LHCN-M2 (cell line): ENCODE measurements at regions not wholly inside any gene's neighbourhood (a gene's known extent, or its start where the extent isn't known, plus 50 kb on each side); places are given as distances from the start of the nearest gene placed in this dataset.

Source experiments
- DNase-seq: peaks from one replicate; pipeline ENCODE4 v3.0.0-alpha.2; 2012; ENCODE audit warnings: low read depth

GRCh38 chr10:52598936-52599335 lies 173.6 kb downstream of the MBL2 start:
- DNase-seq: no peak

DNA sequence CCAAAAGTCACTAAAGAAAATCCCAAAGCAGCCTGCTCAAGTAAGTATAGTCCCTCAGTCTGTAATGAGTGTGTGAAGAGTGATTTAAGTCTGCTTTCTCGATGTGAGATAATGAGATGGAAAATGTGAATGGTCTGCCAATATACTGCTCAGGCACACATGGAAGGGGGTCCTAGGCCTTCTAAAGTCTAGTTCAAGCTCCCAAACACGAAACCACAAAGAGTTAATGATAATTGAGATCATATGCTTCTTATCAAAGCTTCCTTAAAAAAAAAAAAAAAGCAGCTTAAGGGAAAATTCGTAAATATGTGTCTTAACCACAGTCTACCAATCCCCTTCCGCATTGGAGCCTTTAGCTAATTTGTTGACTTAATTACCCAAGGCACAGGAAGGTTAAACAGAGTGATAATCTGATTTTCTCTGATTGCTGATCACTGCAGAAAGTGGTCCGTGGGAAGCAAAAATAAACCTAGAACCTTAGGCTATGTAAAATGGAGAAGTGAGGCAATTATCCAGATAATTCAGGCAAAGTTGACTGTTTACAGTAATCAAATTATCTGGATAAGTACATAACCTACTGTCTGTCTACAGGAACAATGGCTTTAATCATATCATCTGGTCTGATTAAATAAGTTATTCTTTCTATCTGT lies 172.9 kb downstream of the MBL2 start:
- DNase-seq: no peak

GRCh38 chr10:52604131-52604530 lies 168.5 kb downstream of the MBL2 start:
- DNase-seq: peak; percentile 20

- DNase-seq: no peak
Measured at GRCh38 chr10:52609071-52609470, 163.5 kb downstream of the MBL2 start.

GRCh38 chr10:52609626-52610240 lies 162.9 kb downstream of the MBL2 start:
- DNase-seq: no peak

DNA sequence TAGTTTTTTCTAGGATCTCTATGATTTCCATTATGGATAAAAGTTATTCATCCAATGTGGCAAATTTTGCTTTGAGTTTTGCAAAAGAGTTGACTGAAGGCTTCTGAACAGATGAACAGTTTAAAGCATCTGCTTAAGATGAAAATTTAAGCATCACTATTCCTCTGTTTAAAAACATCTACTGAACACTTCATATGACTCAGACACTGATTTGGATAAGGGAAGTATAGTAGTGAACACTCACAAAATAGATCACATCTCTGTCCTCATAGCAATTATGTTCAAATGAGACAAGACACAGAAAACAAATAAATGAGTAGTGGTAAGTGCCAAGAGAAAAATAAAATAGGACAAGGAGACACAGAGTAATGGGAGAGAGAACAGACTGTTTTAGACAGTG lies 157.3 kb downstream of the MBL2 start:
- no peak for DNase-seq

- DNase-seq: no peak
Measured at GRCh38 chr10:52615756-52616394, 156.7 kb downstream of the MBL2 start.

DNA sequence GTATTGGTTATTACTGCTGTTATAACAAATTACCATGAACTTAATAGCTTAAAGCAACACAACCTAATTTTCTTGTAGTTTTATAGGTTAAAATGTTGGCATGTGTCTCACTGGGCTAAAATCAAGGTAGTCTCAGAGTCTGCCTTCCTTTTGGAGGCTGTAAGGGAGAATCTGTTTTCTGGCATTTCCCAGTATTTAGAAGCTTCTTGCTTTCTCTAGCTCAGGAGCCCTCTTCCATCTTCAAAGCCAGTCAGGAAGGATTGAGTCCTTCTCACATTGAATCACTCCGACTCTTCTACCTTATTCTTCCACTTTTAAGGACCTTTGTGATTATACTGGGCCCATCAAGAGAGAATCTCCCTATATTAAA lies 156.2 kb downstream of the MBL2 start:
- DNase-seq: no peak

DNA sequence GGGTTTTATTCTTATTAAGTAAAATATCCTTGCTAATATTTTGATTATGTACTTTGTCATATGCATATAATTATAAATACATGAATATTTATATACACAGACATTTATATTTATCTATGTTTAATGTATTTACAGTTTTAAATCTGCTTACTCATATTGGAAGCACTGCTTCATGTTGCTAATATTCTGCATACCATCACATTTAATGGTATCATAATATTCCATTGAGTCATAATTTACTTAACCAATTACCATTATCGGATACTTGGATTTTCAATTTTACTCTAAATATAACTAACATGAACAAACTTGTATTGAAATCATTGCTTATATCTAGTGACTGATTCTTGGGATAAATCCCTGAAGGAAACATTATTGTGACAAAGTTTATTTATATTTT lies 155.2 kb downstream of the MBL2 start:
- no peak for DNase-seq

- no peak for DNase-seq
Measured at GRCh38 chr10:52619052-52619451, 153.5 kb downstream of the MBL2 start.

DNA sequence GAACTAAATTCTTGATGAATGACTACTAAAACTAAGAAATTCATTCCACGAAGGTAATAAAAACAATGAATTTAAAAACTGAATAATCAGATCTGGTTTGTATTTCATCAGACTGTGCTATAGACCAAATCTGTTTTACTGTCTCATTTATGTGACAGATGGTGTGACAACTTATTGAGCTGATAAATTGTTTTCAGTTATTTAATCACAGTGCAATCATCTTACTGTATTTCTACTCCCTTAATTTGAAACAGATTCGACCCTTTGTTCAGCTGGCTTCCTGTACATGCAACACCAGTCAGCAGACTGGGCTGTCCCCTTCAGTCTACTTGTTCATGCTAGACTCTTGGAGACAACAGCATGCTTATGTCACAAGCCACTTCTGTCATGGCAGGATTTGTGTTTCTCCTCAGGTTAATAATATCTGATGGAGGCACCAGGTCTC lies 150.9 kb downstream of the MBL2 start:
- no peak for DNase-seq

- no peak for DNase-seq
Measured at GRCh38 chr10:52623761-52624160, 148.8 kb downstream of the MBL2 start.

DNA sequence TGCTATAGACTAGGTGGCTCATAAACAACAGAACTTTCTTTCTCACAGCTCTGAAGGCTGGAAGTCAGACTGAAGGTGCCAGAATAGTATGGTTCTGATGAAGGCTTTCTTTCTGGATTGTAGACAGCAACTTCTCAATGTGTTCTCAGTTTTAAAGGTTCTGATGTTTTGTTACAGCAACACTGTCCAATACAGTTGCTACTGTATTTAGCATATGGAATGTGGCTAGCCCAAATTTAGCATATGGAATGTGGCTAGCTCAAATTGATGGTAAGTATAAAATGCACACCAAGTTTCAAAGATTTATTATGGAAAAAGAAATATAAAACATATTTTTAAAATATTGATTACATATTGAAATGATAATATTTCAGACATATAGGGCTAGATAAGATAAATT lies 145.3 kb downstream of the MBL2 start:
- no peak for DNase-seq

- DNase-seq: no peak
Measured at GRCh38 chr10:52631146-52631545, 141.4 kb downstream of the MBL2 start.

DNA sequence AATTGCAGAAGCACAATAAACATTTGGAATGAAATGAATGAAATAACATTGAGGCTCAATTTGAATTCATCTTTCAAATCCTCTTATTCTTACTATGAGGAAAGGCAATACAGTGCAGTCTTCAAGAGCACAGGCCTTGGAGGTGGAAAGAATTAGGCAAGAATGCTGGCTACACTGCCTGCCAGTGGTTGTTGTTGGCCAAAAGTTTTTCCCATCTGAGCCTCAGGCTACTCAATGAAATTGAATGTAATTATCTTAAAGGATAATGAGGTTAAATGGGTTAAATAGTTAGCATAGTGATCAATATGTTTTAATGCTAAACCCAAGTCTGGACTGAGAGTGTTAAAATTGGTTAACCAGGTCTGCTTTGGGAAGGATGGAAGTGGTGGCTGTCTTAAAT lies 140.9 kb downstream of the MBL2 start:
- DNase-seq: no peak

DNA sequence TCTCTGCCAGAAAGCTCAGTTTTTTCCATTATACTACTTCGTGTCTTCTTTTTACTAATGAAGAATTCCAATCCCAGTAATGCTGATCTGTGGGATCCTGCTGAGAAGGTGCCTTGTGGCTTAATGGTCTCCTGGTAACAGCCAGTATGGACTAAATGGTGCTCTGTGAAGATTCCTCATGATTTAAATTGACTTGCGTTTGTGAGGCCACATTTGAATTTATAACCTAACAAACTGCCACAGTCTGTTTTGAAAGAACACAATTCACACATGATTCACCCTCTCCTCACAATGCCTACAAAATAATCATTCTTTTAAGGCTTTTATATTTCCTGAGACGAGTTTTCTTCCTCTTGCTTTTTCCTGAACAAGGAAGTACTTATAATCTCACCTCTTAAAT lies 140.0 kb downstream of the MBL2 start:
- no peak for DNase-seq

DNA sequence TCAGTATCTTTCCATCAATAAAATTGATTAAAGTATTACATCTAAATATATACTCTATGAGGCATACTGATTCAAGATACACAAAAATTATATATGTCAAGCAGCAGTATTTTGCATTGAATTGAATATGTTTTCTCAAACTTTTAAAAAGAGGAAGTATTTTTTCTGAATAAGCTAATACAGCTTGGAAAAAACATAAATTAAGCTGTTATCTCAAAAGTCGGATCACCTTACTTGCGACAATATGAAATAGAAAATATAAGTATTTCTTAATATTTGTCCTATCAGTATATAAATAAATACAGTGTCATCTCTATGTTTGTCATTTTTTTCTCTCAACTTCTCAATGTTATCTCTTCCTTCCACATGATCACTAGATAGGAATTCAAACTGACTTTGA lies 139.3 kb downstream of the MBL2 start:
- DNase-seq: no peak

- peak; percentile 50 for DNase-seq
Measured at GRCh38 chr10:52635651-52636050, 136.9 kb downstream of the MBL2 start.

DNA sequence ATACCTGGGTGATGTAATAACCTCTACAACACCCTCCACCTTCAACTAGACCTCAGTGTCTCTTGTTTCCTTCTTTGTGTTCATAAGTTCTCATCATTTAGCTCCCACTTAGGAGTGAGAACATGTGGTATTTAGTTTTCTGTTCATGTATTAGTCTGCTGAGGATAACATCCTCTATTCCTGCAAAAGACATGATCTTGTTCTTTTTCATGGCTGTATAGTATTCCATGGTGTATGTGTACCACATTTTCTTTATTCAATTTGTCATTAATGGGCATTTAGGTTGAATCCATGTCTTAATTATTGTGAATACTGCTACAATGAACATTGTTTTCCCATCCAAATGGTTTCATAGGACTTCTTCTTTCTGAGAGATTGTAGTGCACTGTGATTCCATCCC lies 135.7 kb downstream of the MBL2 start:
- DNase-seq: no peak

- no peak for DNase-seq
Measured at GRCh38 chr10:52637592-52637991, 135.0 kb downstream of the MBL2 start.

- DNase-seq: peak; percentile 59
Measured at GRCh38 chr10:52639652-52640051, 132.9 kb downstream of the MBL2 start.

DNA sequence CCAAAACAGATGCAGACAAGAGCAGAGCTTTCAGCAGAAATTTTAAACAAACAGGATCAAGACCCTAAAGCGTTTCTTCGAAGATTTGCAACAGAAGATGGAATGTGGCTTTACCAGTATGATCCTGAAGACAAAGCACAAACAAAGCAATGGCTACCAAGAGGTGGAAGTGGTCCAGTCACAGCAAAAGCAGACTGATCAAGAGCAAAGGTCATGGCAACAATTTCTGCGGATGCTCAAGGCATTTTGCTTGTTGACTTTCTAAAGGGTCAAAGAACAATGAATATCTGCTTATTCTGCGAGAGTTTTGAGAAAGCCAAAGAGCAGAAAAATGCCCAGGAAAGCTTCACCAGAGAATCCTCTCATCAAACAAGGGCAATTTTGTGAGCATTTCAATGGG lies 130.4 kb downstream of the MBL2 start:
- DNase-seq: no peak
